GM23248 (cell line): ENCODE measurements at regions not wholly inside any gene's neighbourhood (a gene's known extent, or its start where the extent isn't known, plus 50 kb on each side); places are given as distances from the start of the nearest gene placed in this dataset.

Experiments used
- DNase-seq: peaks from one replicate; pipeline ENCODE4 v3.0.0-alpha.2; 2015
- H2AFZ ChIP-seq: fragments of 200-600 bp; sonication (generic); 2 replicates; pipeline ENCODE4 v1.6.1; 2016; ENCODE audit warnings: antibody characterized with exemption
- H3F3A ChIP-seq: fragments of 200-600 bp; sonication (generic); 2 replicates; pipeline ENCODE4 v1.6.1; 2016; ENCODE audit warnings: mild to moderate bottlenecking, antibody characterized with exemption, mixed run types; ENCODE audit not compliant: insufficient read depth
- H3K27ac ChIP-seq: fragments of 200-600 bp; sonication (generic); 2 replicates; pipeline ENCODE4 v1.5.1; 2016; ENCODE audit warnings: mild to moderate bottlenecking
- H3K27me3 ChIP-seq: fragments of 200-600 bp; sonication (generic); replicated peaks from 2 replicates; pipeline ENCODE4 v1.6.1; 2016; ENCODE audit warnings: mild to moderate bottlenecking; ENCODE audit not compliant: insufficient read depth
- H3K36me3 ChIP-seq: fragments of 200-600 bp; sonication (generic); 2 replicates; pipeline ENCODE4 v1.6.1; 2016; ENCODE audit warnings: low read depth, mild to moderate bottlenecking
- H3K4me1 ChIP-seq: fragments of 200-600 bp; sonication (generic); 2 replicates; pipeline ENCODE4 v1.6.1; 2016; ENCODE audit warnings: mild to moderate bottlenecking; ENCODE audit not compliant: insufficient read depth
- H3K4me2 ChIP-seq: fragments of 200-600 bp; sonication (generic); one replicate; pipeline ENCODE4 v1.6.1; 2016; ENCODE audit warnings: mild to moderate bottlenecking; ENCODE audit not compliant: unreplicated experiment
- H3K4me3 ChIP-seq: fragments of 200-600 bp; sonication (generic); 2 replicates; pipeline ENCODE4 v1.5.1; 2016; ENCODE audit warnings: mild to moderate bottlenecking
- H3K79me2 ChIP-seq: fragments of 200-600 bp; sonication (generic); 2 replicates; pipeline ENCODE4 v1.6.1; 2016; ENCODE audit warnings: mild to moderate bottlenecking; ENCODE audit not compliant: insufficient read depth
- H3K9ac ChIP-seq: fragments of 200-600 bp; sonication (generic); 2 replicates; pipeline ENCODE4 v1.6.1; 2016; ENCODE audit warnings: mild to moderate bottlenecking
- H3K9me2 ChIP-seq: fragments of 200-600 bp; sonication (generic); 2 replicates; pipeline ENCODE4 v1.6.1; 2016; ENCODE audit warnings: mixed run types, mild to moderate bottlenecking, moderate library complexity; ENCODE audit not compliant: insufficient read depth
- H3K9me3 ChIP-seq: fragments of 200-600 bp; sonication (generic); one replicate; pipeline ENCODE4 v1.6.1; 2017; ENCODE audit warnings: low read depth
- H4K20me1 ChIP-seq: fragments of 200-600 bp; sonication (generic); 2 replicates; pipeline ENCODE4 v1.6.0; 2016; ENCODE audit not compliant: insufficient read depth
- EZH2 ChIP-seq: fragments of 200-600 bp; sonication (generic); IDR thresholded peaks from 2 replicates; pipeline ENCODE4 v1.6.1; 2018; ENCODE audit warnings: antibody characterized with exemption, mild to moderate bottlenecking; ENCODE audit not compliant: insufficient read depth, poor library complexity, severe bottlenecking
- EZH2phosphoT487 ChIP-seq: fragments of 200-600 bp; sonication (generic); IDR thresholded peaks from 2 replicates; pipeline ENCODE4 v1.6.1; 2018; ENCODE audit warnings: antibody characterized with exemption, moderate library complexity, mild to moderate bottlenecking, low read depth; ENCODE audit not compliant: insufficient read depth
- WGBS, 2 experiments: methylation state at CpG; one replicate each; pipeline ENCODE4 v1.1.6; 2015 to 2017; ENCODE audit warnings: low lambda C conversion rate in 2 of 2, low coverage in 1 of 2; ENCODE audit errors: missing lambda C conversion rate in 2 of 2; 5-methylcytosine and 5-hydroxymethylcytosine counted together
- in situ Hi-C: fragments of 300-500 bp; cut with MboI; formaldehyde crosslinking; loops from 2 replicates; pipeline ENCODE4 v1.15.0; 2020

DNA sequence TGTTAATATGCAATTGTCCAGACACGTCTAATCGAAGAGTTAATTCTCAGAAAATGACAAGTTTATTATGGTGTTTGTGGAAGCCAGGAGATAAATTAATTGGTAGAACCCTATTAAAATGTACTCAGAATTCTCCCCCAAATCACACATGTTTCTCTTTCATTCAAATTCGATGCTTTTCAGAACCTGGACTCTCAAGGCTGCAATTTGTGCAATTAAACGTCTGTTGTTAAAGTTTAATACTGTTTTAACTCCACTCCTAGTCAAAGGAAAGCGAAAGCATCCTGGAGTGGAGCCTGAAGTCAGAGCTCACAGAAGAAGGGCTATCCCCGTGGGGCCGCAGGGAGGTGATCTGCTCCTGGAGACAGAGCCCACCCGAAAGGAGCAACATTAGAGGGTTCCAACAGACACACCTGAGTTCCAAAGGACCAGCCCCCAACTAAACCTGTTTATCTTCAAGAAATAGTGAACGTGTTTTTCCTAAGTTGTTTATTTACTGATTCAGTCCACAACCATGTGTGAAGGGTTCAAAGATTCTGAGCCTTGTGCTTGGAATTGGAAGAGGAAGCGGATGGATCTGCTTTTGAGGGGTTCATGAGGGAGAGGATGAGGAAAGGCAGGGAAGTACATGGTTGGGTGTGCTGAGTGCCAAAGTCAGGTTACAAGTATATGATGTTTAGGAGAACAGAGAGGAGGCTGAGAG, 68.0 kb upstream of the AKT3 start:
- no peaks in the 10 kb centered on the region for H3K9me2 ChIP-seq
- in situ Hi-C loops: no loop called here
- WGBS, 2 experiments: 8% methylated on average over 10 of the region's 10 CpGs
- TF ChIP-seq EZH2phosphoT487: no peak
- no peak for TF ChIP-seq EZH2
- H3K36me3 ChIP-seq: no peaks in the 10 kb centered on the region
- H3K4me2 ChIP-seq: peak overlapping the region; percentile 99
- no peaks in the 10 kb centered on the region for H4K20me1 ChIP-seq
- DNase-seq: peak; percentile 68
- peak overlapping the region; percentile 43 for H3K27ac ChIP-seq
- peaks cover 7% of the 10 kb centered on the region; the same call in 1 of the 2 replicates for H3K4me1 ChIP-seq
- peak overlapping the region; percentile 92 for H2AFZ ChIP-seq
- peak overlapping the region; percentile 77 for H3K9ac ChIP-seq
- H3F3A ChIP-seq: peaks cover 10% of the 10 kb centered on the region; the same call in 1 of the 2 replicates
- no peaks in the 10 kb centered on the region for H3K9me3 ChIP-seq
- no peaks in the 10 kb centered on the region for H3K79me2 ChIP-seq
- no peaks in the 10 kb centered on the region for H3K27me3 ChIP-seq
- H3K4me3 ChIP-seq: peak overlapping the region; percentile 90

DNA sequence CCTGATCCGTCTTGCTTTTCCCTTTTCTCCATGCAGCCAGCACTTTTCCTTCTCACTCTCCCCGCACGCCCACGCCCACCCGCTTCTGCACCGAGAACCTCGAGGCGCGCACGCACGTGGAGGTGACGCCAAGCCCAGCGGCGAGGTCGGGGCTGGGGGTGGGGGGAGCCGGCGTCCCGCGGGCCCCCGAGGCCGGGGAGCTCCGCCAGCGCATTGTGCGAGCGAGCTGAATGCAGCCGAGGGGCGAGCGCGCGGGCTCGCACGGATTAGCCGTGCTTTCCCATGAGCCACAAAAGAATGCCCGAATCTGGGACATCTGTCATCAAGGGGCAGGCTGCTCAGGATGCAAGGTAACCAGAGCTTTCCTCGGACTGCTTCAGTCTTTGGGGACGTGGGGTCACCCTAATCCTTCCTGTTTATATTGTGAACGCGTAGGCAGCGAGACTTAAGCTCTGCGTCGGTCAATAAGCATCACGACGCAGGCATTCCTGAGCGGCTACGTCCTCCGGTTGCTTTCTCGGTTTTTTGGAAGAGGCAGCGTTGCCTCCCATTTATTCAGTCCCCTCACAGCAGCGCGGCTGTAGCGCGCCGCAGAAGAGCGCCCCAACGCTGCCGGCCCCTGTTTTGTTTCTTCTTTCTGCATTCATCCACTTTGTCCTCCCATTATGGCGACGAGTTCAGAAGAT, 67.3 kb upstream of the AKT3 start:
- Histone ChIP-seq H3K27me3 (no peaks in the 10 kb centered on the region), H4K20me1 (no peaks in the 10 kb centered on the region), H3K9me2 (no peaks in the 10 kb centered on the region), H3K9me3 (no peaks in the 10 kb centered on the region), H2AFZ (peak overlapping the region; percentile 92), H3K4me3 (peak overlapping the region; percentile 90), H3K79me2 (no peaks in the 10 kb centered on the region), H3K36me3 (no peaks in the 10 kb centered on the region), H3F3A (peaks cover 10% of the 10 kb centered on the region; the same call in 1 of the 2 replicates), H3K27ac (peak overlapping the region; percentile 43), H3K4me1 (peaks cover 7% of the 10 kb centered on the region; the same call in 1 of the 2 replicates), H3K9ac (peak overlapping the region; percentile 77), H3K4me2 (peak overlapping the region; percentile 99)
- no peak for TF ChIP-seq EZH2
- TF ChIP-seq EZH2phosphoT487: no peak
- DNase-seq: peak; percentile 92
- in situ Hi-C loops: no loop called here
- 0 to 3% methylated on average over 34 to 56 of the region's 58 CpGs for WGBS, 2 experiments

DNA sequence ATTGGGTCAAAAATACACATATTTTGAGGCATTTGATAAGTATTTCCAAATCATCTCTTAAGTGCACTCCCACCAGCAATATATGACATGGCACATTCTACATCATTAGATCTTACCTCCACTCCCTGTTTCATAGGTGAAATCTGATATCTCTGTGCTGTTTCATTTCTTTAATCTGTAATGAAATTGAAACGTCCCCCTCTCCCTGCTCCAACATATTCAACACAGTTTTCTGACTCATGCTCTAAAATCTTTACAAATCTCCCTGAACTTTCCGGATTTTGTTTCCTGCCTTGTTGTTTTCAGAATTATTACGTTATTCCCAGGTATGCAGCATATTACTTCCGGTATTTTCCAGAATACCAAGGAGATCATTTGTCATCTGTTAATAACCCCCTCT, 66.1 kb upstream of the AKT3 start:
- Histone ChIP-seq H3K9me2 (no peaks in the 10 kb centered on the region), H4K20me1 (no peaks in the 10 kb centered on the region), H3K4me1 (peaks cover 7% of the 10 kb centered on the region; the same call in 1 of the 2 replicates), H2AFZ (peak overlapping the region; percentile 92; the same call in 1 of the 2 replicates), H3K79me2 (no peaks in the 10 kb centered on the region), H3K9ac (no peak overlapping the region), H3K9me3 (no peaks in the 10 kb centered on the region), H3F3A (peaks cover 10% of the 10 kb centered on the region; the same call in 1 of the 2 replicates), H3K36me3 (no peaks in the 10 kb centered on the region), H3K4me3 (peak overlapping the region; percentile 90), H3K4me2 (peak overlapping the region; percentile 99), H3K27ac (no peak overlapping the region), H3K27me3 (no peaks in the 10 kb centered on the region)
- WGBS, 2 experiments: 19 to 25% methylated on average over 4 of the region's 4 CpGs
- in situ Hi-C loops: no loop called here
- DNase-seq: peak; percentile 38
- TF ChIP-seq EZH2phosphoT487: no peak
- TF ChIP-seq EZH2: no peak

DNA sequence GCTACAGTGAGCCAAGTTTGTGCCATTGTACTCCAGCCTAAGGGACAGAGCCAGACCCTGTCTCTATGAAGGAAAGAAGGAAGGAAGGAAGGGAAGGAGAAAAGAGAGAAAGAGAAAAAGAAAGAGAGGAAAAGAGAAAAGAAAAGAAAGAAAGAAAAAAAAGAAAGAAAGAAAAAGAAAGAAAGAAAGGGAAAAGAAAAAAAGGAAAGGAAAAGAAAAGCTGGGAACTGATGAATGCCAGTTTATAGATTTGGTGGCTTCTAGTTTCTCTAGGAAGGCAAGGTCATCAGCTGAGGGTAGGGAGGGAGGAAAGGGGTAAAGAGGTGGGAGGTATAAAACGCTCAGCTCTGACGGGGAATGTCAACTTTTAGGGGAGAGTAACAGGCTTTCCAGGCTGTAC, 62.3 kb upstream of the AKT3 start:
- H3K79me2 ChIP-seq: no peaks in the 10 kb centered on the region
- no peak overlapping the region for H3K4me3 ChIP-seq
- no peaks in the 10 kb centered on the region for H3K36me3 ChIP-seq
- H3K9me2 ChIP-seq: no peaks in the 10 kb centered on the region
- H4K20me1 ChIP-seq: no peaks in the 10 kb centered on the region
- H3K27me3 ChIP-seq: 0 out of 2 replicates have a peak, but pooled peaks cover 6% of the 10 kb centered on the region
- H3K27ac ChIP-seq: no peak overlapping the region
- TF ChIP-seq EZH2phosphoT487: no peak
- no peak for TF ChIP-seq EZH2
- no peak overlapping the region for H3K9ac ChIP-seq
- DNase-seq: no peak
- no peak overlapping the region for H3K4me2 ChIP-seq
- in situ Hi-C loops: no loop called here
- peaks cover 10% of the 10 kb centered on the region; the same call in 1 of the 2 replicates for H3F3A ChIP-seq
- no peak overlapping the region for H2AFZ ChIP-seq
- H3K9me3 ChIP-seq: no peaks in the 10 kb centered on the region
- 95 to 100% methylated on average over 2 of the region's 2 CpGs for WGBS, 2 experiments
- peaks cover 7% of the 10 kb centered on the region; the same call in 1 of the 2 replicates for H3K4me1 ChIP-seq
